ENCODE measurements at regions not wholly inside any gene's neighbourhood (a gene's known extent, or its start where the extent isn't known, plus 50 kb on each side); places are given as distances from the start of the nearest gene placed in this dataset.

DNA sequence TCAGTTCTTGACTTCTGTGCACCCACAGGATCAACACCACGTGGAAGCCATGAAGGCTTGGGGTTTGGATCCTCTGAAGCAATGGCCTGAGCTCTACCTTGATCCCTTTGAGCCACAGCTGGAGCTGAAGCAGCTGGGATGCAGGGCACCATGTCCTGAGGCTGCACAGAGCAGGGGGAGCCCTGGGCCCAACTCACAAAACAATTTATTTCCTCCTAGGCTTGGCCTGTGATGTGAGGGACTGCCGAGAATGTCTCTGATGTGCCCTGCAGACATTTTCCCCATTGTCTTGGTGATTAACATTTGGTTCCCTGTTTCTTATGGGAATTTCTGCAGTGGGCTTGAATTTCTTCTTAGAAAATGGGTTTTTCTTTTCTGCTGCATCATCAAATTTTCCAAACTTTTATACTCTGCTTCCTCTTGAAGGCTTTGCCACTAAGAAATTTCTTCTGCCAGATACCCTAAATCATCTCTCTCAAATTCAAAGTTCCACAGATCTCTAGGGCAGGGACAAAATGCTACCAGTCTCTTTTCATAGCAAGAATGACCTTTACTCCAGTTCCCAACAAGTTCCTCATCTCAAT is 288.2 kb downstream of the CCDC59 start:
- Histone ChIP-seq H3K4me3 (no peak overlapping the region), H3K4me1 (no peaks in the 10 kb centered on the region), H3K27me3 (no peaks in the 10 kb centered on the region), H3K9me3 (no peaks in the 10 kb centered on the region), H3K36me3 (no peaks in the 10 kb centered on the region), H3K27ac (no peak overlapping the region)
- DNase-seq, result no peak
- ATAC-seq (ENCODE audit: low FRiP score in 2 of 2), result no peak
- WGBS, 2 donors, result 50 to 75% methylated on average over 1 to 2 of the region's 2 CpGs
- TF ChIP-seq POLR2AphosphoS5 (IDR thresholded peaks at IDR 0.05) (no peak), EP300 (IDR thresholded peaks at IDR 0.05) (no peak), POLR2A (IDR thresholded peaks at IDR 0.05) (no peak)
- TF ChIP-seq, protein P1, sequence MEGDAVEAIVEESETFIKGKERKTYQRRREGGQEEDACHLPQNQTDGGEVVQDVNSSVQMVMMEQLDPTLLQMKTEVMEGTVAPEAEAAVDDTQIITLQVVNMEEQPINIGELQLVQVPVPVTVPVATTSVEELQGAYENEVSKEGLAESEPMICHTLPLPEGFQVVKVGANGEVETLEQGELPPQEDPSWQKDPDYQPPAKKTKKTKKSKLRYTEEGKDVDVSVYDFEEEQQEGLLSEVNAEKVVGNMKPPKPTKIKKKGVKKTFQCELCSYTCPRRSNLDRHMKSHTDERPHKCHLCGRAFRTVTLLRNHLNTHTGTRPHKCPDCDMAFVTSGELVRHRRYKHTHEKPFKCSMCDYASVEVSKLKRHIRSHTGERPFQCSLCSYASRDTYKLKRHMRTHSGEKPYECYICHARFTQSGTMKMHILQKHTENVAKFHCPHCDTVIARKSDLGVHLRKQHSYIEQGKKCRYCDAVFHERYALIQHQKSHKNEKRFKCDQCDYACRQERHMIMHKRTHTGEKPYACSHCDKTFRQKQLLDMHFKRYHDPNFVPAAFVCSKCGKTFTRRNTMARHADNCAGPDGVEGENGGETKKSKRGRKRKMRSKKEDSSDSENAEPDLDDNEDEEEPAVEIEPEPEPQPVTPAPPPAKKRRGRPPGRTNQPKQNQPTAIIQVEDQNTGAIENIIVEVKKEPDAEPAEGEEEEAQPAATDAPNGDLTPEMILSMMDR (IDR thresholded peaks at IDR 0.05), result no peak

DNA sequence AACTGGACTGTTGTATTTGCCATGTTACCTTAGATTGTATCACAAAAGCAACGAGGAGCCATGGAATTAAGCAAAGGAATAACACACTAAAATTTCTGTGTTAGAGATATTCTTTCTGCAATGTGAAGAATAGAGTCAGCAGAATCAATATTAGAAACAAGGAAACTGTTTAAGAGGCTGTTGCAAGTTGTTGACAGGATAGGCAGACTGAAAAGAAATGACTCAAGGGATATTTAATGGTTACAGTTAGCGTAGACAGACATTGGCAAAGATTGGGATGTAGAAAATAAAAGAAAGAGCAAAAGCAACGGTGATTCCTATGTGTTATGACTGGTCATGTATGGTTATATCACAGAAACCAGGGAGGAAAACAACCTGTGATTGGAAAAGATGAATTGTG is 299.0 kb upstream of the PPFIA2 start:
- TF ChIP-seq, protein P1 (IDR thresholded peaks at IDR 0.05), result no peak
- TF ChIP-seq POLR2A (IDR thresholded peaks at IDR 0.05) (no peak), POLR2AphosphoS5 (IDR thresholded peaks at IDR 0.05) (no peak), EP300 (IDR thresholded peaks at IDR 0.05) (no peak)
- ATAC-seq (ENCODE audit: low FRiP score in 2 of 2), result no peak
- no peaks in the 10 kb centered on the region for H3K27me3 ChIP-seq

DNA sequence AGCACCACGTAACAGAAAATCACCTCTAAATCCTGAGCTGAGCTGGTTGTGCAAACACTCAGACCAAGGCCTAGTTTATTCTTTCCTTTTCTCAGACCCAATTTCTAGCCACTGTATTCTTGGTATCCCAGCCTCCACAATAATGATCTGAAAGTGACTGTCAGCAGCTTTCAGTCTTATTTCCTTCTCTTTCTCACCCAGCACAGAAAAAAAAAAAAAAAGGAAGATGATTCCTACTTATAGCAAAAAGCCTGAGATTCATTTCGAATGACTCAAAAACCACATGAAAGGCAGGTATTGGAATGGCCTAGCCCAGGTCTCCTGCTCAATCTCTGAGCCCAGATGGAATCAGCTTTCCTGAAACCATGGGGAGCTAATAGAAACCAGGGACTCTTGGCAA is 298.6 kb upstream of the PPFIA2 start:
- no peaks in the 10 kb centered on the region for H3K36me3 ChIP-seq
- H3K4me3 ChIP-seq, result no peak overlapping the region
- DNase-seq (no peak), ATAC-seq (ENCODE audit: low FRiP score in 2 of 2) (peak in 1 of 2 donors; percentile 36)
- no peaks in the 10 kb centered on the region for H3K4me1 ChIP-seq
- no peaks in the 10 kb centered on the region for H3K9me3 ChIP-seq
- no peaks in the 10 kb centered on the region for H3K27me3 ChIP-seq
- H3K27ac ChIP-seq, result no peak overlapping the region
- no peak for TF ChIP-seq POLR2A (IDR thresholded peaks at IDR 0.05)
- TF ChIP-seq, protein P1 (IDR thresholded peaks at IDR 0.05), result no peak
- no peak for TF ChIP-seq POLR2AphosphoS5 (IDR thresholded peaks at IDR 0.05)
- TF ChIP-seq EP300 (IDR thresholded peaks at IDR 0.05), result no peak
- 40 to 49% methylated on average over 2 of the region's 2 CpGs for WGBS, 2 donors

More for the DNA sequence above, 299.0 kb upstream of the PPFIA2 start:
- Histone ChIP-seq H3K4me1 (no peaks in the 10 kb centered on the region), H3K36me3 (no peaks in the 10 kb centered on the region), H3K27ac (no peak overlapping the region), H3K4me3 (no peak overlapping the region), H3K9me3 (no peaks in the 10 kb centered on the region)
- DNase-seq, result no peak
- 63 to 64% methylated on average over 3 of the region's 3 CpGs for WGBS, 2 donors

DNA sequence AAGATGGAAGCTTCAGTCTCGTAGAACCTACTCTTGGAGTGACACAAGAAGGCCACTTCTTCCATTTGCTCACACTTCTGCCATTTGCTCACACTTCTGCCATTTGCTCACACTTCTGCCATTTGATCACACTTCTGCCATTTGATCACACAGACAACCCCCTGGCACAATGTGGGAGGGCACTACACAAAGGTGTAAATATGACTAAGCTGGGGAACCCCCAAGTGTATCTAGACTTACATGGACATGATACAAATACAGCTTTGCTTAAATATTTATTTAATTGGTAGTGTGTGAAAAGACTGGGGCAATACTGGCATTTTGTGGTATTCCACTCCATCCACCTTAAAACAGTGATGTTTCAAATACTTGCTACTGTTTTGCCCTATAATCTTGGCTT is 296.2 kb upstream of the PPFIA2 start:
- Histone ChIP-seq H3K9me3 (no peaks in the 10 kb centered on the region), H3K36me3 (no peaks in the 10 kb centered on the region), H3K27ac (no peak overlapping the region), H3K4me1 (no peaks in the 10 kb centered on the region), H3K27me3 (no peaks in the 10 kb centered on the region), H3K4me3 (no peak overlapping the region)
- TF ChIP-seq, protein P1 (IDR thresholded peaks at IDR 0.05), result no peak
- TF ChIP-seq EP300 (IDR thresholded peaks at IDR 0.05) (no peak), POLR2AphosphoS5 (IDR thresholded peaks at IDR 0.05) (no peak), POLR2A (IDR thresholded peaks at IDR 0.05) (no peak)
- no peak for DNase-seq
- 64 to 67% methylated on average over 1 of the region's 1 CpG for whole genome bisulfite sequencing, 2 donors
- ATAC-seq (ENCODE audit: low FRiP score in 2 of 2), result no peak

DNA sequence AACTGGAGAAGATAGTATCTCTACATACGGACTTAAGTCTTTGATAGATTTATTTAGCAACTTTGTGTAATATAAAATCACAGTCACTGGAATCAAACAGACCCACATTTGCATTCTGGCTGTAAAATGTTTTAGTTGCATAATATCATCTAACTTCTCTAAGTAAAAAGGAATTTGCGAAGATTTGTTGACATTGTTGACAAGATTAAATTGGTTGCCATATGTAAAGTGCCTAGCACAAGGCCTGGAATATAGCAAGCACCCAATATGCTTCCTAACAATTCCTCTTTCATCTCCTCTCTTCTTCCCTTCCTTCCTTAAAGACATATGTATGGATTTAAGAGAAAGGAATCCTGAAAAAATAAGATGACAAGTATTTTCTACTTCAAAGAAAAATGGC is 295.4 kb upstream of the PPFIA2 start:
- WGBS, 2 donors, result 81 to 82% methylated on average over 2 of the region's 2 CpGs
- Histone ChIP-seq H3K4me1 (no peaks in the 10 kb centered on the region), H3K27ac (no peak overlapping the region), H3K36me3 (no peaks in the 10 kb centered on the region), H3K9me3 (no peaks in the 10 kb centered on the region), H3K4me3 (no peak overlapping the region), H3K27me3 (no peaks in the 10 kb centered on the region)
- ATAC-seq (ENCODE audit: low FRiP score in 2 of 2) (no peak), DNase-seq (no peak)
- TF ChIP-seq POLR2AphosphoS5 (IDR thresholded peaks at IDR 0.05), result no peak
- no peak for TF ChIP-seq POLR2A (IDR thresholded peaks at IDR 0.05)
- TF ChIP-seq, protein P1 (IDR thresholded peaks at IDR 0.05), result no peak
- no peak for TF ChIP-seq EP300 (IDR thresholded peaks at IDR 0.05)

Measured in upper lobe of left lung (tissue), 6 donors.